Epidermal melanocyte (primary cell): ENCODE measurements at regions not wholly inside any gene's neighbourhood (a gene's known extent, or its start where the extent isn't known, plus 50 kb on each side); places are given as distances from the start of the nearest gene placed in this dataset.
"Not testable (repeated sequence)": the region's sequence is repeated elsewhere in the genome, so short reads cannot be mapped to it uniquely, and the experiment has no call there.

Experiments
- DNase-seq: peaks from one replicate; pipeline ENCODE4 v3.0.0; 2011; ENCODE audit warnings: low spot score; ENCODE audit not compliant: insufficient read length

DNA sequence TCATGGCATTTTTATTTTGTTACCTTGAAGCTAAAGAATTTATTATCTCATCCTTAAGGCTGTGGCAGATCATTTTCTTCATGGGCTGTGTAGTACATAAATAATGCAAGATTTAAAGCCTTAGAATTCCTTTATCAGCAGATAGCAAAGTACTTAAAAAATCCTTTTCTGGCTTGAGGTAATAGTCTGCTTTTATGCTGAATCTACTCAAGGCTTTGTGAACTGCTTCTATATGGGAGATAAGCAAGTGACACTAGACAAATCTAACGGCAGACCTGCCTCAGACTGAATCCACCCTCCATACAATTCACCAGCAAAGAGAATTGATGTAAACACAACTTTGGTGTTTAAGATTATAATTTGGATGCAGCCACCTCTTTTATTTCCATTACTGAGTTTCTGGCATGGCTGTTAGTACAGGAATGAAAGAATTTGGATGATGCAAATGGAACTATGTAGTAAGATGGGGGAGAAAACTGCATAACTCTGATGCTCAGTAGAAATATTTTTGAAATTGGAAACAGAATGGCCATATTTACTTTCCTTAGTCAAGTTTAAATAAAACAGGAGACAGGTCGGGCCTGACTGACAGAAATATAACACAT is 1121.5 kb downstream of the NAALADL2 start:
- no peak for DNase-seq

DNA sequence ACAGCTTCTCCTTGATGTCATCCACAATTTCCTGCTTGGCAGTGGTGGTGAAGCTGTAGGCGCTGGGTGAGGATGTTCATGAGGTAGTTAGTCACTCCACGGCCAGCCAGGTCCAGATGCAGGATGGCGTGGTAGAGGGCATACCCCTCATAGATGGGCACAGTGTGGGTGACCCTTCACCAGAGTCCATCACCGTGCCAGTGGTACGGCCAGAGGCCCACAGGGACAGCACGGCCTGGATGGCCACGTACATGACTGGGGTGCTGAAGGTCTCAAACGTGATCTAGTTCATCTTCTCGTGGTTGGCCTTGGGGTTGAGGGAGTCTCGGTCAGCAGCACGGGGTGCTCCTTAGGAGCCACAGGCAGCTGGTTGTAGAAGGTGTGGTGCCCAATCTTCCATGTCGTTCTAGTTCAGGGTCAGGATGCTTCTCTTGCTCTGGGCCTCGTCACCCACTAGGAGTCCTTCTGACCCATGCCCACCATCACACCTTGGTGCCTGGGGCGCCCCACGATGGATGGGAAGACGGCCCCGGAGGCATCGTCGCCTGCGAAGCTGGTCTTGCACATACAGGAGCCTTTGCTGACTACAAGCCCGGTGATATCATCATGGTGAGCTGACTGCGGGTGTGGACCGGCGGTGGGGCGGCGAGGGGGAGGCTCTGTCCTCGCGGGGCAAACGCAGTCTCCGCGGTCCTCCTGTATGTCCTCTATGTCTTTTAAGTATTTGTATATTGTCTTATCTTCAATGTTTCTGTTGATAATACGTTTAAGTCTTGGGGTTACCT is 1119.0 kb downstream of the NAALADL2 start:
- DNase-seq, result no peak

DNA sequence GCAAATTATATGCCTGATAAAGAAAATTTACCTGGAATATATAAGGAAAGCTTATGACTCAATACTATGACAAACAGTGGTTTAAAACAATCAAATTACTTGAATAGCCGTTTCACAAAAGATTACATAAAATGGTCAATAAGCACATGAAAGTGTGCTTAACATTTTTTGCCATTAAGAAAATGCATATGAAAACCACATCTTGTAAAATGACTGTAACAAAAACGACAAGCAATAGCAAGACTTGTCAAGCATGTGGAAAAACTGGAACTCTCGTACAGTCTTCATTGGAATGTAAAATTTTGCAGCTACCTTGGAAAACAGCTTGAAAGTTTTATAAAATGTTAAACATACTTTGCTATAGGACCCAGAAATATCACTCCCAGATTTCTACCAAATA is 1110.3 kb downstream of the NAALADL2 start:
- no peak for DNase-seq

DNA sequence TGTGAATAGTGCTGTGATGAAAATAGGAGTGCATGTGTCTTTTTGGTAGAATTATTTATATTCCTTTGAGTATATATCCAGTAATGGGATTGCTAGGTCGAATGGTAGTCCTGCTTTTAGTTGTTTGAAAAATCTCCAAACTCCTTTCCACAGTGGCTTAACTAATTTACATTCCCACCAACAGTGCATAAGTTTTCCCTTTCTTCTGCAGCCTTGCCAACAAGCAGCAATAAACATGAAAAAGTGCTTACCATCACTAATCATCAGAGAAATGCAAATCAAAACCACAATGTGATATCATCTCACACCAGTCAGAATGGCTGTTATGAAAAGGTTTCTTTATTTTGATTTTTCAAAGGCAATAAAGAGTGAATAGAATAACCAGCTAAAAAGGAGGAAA is 1105.9 kb downstream of the NAALADL2 start:
- no peak for DNase-seq

DNA sequence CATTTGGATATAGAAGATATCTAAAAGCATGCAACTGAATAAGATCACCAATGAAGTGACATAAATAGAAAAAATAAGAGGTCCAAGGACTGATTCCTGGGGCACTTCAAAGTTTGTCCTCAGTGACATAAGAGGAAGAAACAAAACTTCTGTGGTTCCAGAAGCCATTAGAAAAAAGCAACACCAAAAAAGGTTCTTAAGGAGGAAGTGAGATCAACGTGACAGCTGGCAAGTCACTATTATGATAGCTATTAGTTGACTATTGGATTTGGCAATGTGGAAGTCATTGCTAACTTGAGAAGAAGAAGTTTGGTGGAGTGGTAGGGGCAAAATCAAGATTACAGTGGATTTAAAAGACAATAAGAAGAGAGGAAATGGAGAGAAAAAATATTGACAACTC is 1098.3 kb downstream of the NAALADL2 start:
- DNase-seq, result no peak

DNA sequence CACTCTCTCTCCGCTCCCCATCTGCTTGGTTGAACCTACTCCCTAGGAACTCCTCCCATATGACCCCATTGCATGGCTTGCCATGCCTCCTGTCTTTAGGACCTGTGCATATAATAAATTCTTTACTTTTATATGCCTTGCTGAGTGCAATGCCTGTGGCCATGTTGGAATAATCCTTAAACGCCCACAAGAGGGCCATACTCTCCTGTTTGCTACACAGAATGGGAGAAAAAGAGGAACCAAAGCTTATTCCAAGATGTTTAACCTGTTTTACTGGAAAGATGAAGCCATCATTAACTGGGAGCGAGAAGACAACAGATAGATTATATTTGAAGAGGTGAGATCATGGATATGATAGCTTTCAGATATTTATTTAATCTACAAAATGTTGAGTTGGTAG is 1097.8 kb downstream of the NAALADL2 start:
- DNase-seq, result no peak

DNA sequence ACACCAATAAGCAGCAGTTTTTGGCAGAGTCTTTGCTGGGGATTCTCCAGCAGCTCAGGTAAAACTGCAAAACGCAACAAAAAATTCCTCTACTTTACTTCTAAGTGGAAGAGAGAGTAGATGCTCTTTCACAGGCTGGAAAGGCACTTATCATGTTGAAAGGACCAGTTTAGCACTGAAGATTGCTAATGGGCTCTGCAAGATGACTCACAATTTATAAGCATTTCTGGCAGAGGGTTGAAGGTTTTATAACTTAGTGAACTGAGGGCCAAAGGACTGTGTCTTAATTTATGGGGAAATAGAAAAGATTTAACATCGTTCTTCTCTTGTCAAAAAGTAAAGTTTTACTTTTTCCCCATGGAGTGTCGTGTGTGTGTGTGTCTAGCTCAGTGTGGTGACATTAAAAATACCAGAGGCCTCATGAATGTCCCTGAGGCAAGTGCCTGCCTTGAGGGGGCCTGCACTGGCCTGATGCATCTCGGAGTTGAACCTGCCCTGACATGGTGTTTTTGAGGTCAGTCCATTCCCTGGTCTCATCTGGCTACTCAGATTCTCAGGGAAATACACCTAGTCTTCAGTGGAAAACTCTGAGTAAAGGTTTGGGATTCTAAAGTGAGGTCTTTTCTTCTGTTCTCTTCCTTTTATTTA is 1092.0 kb downstream of the NAALADL2 start:
- no peak for DNase-seq

DNA sequence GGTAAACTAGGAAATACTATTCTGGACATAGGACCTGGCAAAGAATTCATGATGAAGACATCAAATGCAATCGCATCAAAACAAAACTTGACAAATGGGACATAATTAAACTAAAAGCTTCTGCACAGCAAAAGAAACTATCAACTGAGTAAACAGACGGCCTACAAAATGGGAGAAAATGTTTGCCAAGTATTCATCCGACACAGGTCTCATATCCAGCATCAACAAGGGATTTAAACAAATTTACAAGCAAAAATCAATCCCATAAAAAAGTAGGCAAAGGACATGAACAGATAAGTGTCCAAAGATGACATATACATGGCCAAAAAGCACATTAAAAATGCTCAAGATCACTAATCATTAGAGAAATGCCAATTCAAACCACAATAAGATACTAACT is 1088.9 kb downstream of the NAALADL2 start:
- no peak for DNase-seq

DNA sequence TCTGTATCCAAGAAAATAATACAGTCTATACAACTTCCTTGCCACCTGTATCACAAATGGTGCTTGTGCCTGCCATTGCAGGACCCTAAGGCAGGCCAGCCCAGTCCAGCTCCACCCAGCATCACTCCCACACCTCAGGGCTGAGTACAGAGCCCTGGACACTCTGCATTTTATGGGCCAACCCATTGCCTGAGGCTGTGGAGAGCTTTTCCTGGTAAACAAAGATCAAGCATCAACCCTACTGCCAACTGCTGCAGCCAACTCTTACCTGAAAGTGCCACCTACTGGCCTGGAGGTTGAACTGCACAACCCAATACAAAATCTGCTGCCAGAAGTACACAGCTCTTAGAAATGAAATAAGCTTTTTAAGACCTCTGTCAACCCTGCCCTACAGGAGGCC is 1082.2 kb downstream of the NAALADL2 start:
- DNase-seq, result no peak

DNA sequence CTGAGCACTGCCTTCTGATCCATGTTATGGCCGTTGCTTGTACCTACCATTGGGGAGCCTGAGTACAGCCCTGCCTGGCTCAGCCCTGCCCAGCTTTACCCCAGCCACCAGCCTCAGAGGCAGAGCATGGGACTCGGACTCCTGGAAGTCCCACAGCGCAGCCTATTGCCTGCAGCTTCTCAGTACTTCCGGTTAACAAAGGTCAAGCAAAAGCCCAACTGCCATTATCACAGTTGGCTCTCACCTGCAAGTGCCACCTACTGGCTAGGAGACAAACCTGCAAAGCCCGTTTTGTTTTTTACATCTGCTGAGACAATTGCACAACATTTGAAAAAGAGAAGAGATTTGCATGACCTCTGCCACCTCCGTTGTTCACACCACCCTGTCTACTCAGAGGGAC is 1081.7 kb downstream of the NAALADL2 start:
- DNase-seq, result no peak

DNA sequence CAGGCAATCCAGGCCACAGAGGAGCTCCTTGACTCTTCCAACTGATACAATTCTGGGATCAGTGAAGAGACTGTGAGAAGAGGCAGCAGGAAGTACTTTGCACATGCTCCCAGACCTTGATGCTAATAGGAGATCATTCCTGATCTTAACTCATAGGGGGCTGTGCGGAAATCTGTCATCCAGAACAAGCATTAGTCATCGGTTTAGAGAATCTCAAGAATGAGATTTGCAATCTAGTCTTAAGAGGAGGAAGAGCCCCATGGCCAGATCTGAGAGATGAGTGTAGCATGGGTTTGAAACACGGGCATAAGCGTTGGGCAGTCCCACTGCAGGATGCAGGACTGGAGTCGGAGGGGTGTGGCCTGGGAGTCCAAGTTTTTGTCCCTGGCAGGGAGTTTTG is 1081.1 kb downstream of the NAALADL2 start:
- DNase-seq, result no peak

DNA sequence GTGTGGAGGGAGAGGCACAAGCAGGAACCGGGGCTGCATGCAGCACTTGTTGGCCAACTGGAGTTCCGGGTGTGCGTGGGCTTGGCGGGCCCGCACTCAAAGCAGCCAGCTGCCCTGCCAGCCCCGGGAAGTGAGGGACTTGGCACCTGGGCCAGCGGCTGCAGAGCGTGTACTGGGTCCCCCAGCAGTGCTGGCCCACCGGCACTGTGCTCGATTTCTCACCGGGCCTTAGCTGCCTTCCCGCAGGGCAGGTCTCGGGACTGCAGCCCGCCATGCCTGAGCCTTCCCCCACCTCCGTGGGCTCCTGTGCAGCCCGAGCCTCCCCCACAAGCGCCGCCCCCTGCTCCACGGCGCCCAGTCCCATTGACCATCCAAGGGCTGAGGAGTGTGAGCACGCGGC is 1078.2 kb downstream of the NAALADL2 start:
- DNase-seq, result not testable (repeated sequence)

DNA sequence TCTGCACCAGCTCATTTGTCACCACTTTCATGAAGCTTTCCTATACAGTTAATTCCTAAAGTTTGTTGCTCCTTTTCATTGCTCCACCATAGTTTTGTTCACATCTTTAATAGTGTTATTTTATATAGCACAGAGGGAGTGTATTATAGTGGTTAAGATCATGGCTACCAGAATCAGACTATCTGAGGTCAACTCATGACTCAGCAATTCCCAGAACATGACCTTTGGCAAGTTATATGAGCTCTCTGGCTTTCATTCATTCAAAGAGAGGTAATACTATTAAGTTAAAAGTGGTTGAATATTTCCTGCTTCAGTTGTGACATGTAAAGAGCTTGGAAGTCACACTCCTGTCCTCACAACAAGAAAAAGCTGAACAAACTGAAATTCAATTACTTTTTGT is 1073.5 kb downstream of the NAALADL2 start:
- DNase-seq, result no peak

DNA sequence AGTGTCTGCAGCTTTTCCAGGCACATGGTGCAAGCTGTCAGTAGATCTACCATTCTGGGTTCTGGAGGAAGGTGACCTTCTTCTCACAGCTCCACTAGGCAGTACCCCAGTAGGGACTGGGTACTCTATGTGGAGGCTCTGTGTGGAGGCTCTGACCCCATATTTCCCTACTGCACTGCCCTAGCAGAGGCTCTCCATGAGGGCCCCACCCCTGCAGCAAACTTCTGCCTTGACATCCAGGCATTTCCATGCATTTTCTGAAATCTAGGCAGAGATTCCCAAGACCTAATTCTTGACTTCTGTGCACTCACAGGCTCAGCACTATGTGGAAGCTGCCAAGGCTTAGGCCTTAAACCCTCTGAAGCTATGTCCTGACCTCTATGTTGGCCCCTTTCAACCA is 1060.0 kb downstream of the NAALADL2 start:
- DNase-seq, result no peak

DNA sequence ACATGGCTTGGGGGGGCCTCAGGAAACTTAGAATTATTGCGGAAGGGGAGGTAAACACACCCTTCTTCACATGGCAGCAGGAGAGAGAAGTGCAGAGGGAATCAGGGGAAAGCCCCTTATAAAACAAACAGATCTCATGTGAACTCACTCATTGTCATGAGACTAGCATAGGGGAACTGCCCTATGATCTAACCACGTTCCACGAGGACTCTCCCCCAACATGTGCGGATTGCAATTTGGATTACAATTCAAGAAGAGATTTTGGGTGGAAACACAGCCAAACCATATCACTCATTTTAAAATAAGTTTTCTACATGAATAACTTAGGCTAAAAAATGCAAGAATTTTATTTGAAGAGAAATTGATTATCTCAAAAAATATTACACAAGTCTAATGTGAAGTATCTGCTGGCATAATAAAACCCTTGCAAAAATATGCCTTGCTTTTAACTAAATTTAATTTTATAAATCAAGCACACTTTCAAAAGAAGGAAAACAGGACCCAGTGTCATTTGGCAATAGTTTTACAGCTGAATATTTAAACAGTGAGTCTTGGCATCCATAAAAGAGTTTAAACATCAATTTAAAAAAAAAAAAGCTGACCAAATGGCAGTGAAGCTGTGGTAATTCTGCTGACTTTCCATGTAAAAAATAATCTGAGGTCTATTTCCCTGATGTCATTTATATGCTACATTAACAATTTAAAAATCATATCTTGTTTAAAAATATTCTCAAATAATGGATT is 1057.2 kb downstream of the NAALADL2 start:
- no peak for DNase-seq

DNA sequence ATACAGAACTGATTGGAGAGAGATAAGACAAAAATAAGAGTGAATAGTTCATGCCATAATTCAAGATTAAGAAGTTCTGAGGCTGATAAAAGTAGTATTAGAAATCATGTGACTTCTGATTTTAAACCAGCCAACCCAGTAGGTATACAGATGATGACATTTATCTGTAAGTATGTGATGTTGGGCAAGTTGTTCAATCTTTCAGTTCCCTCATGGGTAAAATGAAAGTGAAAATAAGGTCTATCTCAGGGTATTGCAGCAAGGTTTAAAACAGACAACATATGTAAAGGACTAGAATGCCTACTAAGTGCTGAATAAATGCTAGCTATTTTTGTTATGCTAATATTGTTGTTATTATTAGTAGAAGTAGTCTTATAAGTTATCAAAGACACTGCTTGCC is 1055.7 kb downstream of the NAALADL2 start:
- DNase-seq, result no peak

DNA sequence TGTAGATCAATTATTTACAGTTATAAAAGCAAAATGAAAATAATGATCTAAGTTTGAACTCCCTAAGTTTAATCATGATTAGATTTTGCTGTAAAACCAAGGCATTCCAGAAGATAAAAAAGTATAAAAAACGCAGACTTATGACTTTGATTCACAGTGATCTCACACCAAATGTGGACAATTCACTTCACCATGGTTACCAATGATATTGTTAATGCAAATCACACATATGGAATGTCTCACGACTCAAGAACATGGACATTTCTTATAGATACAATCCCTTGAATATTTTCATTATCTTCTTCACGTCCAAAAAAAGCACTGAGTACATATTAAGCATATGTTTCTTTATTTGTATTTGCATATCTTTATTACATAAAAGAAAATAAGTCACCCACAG is 1054.2 kb downstream of the NAALADL2 start:
- DNase-seq, result no peak

DNA sequence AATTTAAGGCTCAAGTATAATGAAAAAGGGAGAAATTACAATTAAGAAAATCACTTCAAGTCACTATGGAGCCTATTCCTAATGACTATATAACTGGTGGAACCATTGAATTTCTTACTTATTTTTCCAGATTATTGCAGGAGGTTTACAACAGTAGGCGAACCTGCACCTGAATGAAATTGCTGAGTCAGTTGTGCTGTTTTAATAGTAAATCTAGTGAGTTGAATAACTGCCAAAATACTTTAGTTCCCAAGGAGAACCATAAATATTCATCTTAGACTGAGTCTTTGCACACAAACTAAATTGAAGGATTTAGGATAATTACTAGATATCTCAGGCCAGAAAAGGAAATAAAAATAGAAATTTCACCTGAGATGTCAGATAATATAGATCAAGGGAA is 1052.8 kb downstream of the NAALADL2 start:
- DNase-seq, result no peak

DNA sequence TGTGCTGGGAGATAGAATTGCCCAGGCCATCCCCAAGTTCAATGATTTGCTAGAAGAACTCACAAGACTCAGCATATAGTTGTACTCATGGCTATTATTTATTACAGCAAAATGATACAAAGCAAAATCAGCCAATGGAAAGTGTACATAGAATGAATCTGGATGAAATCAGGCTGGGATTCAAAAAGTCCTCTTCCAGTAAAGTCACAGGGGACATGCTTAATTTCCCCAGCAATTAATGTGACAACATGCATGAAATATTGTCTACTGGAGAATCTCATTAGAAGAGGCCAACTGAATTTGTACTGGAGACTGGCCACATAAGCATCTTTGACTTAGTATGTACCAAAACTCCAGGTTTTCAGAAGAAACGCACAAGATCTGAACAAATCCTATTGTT is 1043.1 kb downstream of the NAALADL2 start:
- DNase-seq, result no peak

DNA sequence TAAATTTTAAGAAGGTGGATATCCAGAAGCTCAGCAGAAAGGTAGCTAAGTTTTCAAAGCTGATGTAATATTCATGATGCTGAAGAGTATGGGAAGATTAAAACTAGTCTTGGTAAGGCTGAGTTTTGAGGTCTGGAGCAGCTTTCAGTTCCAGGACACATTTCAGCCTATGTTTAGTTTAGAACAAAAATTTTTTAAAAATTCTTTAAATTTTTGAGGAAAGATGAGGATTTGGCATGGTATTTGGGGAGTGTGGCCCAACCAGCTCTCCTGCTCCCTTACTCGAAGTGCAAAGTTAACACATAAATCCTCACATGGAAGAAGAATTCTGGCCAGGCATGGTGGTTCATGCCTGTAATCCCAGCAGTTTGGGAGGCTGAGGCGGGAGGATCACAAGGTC is 1039.1 kb downstream of the NAALADL2 start:
- no peak for DNase-seq

DNA sequence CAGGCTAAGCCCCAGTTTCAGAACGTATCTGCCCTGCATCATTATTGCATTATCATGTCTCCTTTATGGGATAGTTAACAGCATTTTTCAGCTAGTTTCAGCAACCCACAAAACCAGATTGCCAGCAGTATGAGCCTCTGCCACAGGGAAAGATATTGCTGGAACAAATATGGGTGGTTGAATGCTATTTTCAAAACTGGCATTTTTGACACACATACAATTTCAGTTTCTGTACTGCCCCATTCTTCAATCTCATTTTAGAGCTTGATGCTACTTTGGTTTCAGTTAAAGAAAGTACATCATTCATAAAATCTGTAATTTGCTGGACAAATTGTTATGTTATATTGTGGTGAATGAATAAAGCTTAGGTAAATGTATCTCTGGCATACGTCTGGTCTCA is 1037.5 kb downstream of the NAALADL2 start:
- no peak for DNase-seq

DNA sequence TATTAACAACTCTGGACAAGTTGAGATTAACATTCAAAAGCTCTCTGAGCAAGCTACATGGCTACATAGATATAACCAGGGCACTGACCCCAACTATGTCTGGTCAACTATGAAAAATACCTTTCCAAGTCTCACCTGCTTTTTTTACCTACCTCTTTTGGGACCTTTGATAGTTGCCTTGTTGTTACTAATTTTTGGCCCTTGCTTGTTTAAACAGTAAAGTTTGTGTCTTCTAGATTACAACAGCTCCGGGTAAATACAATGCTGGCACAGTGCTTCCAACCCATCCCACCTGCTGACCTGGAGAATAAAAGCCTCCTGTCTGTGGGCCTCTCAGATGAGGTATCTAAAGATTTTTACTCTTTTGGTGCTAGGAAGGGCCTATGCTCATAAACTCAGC is 1036.6 kb downstream of the NAALADL2 start:
- DNase-seq, result no peak
